Gastrocnemius medialis (tissue), 4 donors: ENCODE measurements at regions not wholly inside any gene's neighbourhood (a gene's known extent, or its start where the extent isn't known, plus 50 kb on each side); places are given as distances from the start of the nearest gene placed in this dataset.

Source experiments
- POLR2A ChIP-seq, 2 donors: fragments of 450-650 bp; IDR thresholded peaks; one replicate each; pipeline ENCODE4 v1.6.1; 2017; ENCODE audit warnings: antibody characterized with exemption in 2 of 2, mild to moderate bottlenecking in 2 of 2, moderate library complexity in 2 of 2
- TF ChIP-seq, protein P1 (sequence below), 5 experiments: fragments of 450-650 bp in 3 of 5; fragments of 200-600 bp in 2 of 5; sonication (generic) in 2 of 5; IDR thresholded peaks in 4 of 5; conservative IDR thresholded peaks in 1 of 5; 1 replicate in 4 of 5; 2 replicates in 1 of 5; pipeline ENCODE4 v1.5.1; 2016 to 2019; ENCODE audit warnings: antibody characterized with exemption in 5 of 5, mild to moderate bottlenecking in 3 of 5, moderate library complexity in 3 of 5

DNA sequence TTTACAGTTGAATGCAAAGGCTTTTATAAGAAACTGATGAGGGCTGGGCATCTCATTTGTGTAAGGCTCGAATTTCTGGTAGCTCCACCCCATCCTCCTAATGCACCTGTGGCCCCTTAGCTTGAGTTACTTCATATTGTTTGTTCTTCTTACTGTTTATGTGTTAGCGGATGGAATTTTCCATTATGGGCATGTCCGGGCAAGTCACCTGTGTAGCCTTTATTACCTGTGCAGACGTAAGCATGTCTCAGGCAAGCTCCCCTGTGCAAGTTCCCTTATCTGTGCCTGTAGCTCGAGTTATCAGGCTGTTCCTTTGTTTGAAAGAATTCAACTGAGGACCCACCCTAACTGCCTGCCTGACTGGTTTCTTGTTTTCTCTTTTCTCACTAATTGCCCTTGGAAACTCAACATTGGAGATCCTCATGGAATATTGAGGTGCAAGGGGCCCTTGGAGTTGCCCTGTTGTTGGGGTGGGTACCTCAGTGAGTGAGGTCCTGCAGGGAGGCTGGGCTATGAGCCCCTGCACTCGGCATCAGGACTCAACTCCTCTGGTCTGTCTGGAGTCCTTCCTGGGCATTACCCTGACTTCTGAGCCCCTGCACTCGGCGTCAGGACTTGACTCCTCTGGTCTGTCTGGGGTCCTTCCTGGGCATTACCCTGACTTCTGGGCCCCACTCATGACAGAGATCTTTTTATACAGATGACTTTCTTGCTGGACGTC, 207.9 kb upstream of the SULF2 start:
- TF ChIP-seq, protein P1, sequence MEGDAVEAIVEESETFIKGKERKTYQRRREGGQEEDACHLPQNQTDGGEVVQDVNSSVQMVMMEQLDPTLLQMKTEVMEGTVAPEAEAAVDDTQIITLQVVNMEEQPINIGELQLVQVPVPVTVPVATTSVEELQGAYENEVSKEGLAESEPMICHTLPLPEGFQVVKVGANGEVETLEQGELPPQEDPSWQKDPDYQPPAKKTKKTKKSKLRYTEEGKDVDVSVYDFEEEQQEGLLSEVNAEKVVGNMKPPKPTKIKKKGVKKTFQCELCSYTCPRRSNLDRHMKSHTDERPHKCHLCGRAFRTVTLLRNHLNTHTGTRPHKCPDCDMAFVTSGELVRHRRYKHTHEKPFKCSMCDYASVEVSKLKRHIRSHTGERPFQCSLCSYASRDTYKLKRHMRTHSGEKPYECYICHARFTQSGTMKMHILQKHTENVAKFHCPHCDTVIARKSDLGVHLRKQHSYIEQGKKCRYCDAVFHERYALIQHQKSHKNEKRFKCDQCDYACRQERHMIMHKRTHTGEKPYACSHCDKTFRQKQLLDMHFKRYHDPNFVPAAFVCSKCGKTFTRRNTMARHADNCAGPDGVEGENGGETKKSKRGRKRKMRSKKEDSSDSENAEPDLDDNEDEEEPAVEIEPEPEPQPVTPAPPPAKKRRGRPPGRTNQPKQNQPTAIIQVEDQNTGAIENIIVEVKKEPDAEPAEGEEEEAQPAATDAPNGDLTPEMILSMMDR (IDR thresholded peaks at IDR 0.05 in 4 of 5, conservative IDR thresholded peaks at IDR 0.05 in 1 of 5) = no peak
- TF ChIP-seq POLR2A (IDR thresholded peaks at IDR 0.05) = no peak
